ENCODE measurements at regions not wholly inside any gene's neighbourhood (a gene's known extent, or its start where the extent isn't known, plus 50 kb on each side); places are given as distances from the start of the nearest gene placed in this dataset.
A peak's percentile ranks its signal among the peaks of the same experiment; 100 is the strongest.

DNA sequence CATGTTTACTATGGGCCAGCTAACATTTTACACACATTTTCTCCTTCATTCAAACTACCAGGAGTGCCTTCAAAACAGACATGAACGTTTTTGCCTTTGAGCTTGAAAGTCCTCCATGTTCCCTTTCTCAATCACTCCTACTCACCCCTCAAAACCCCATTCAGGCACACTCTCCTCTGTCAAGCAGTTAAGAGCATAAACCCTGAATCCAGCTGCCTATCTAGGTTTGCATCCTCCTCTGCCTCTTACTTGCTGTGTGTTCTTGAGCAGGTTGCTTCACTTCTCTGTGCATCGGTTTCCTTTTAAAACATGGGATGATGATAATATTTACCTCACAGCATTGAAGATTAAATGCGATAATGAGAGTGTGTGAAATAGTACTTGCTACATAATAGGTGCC is 215.3 kb downstream of the HAPSTR1 start:
- Histone ChIP-seq H3K27me3 (ENCODE audit: control insufficient read depth, insufficient read depth) (no peaks in the 10 kb centered on the region), H3K27ac (ENCODE audit: low read length) (no peak overlapping the region), H3K9me3 (ENCODE audit: control insufficient read depth, low read length) (no peaks in the 10 kb centered on the region), H3K4me3 (ENCODE audit: low read length) (no peak overlapping the region), H3K4me1 (ENCODE audit: control insufficient read depth, insufficient read depth, low read length) (no peaks in the 10 kb centered on the region)
- DNase-seq = no peak
- ATAC-seq = no peak
- WGBS = 71% methylated on average over 3 of the region's 3 CpGs
- intact Hi-C loops (cut with DNase I) = no loop called here

DNA sequence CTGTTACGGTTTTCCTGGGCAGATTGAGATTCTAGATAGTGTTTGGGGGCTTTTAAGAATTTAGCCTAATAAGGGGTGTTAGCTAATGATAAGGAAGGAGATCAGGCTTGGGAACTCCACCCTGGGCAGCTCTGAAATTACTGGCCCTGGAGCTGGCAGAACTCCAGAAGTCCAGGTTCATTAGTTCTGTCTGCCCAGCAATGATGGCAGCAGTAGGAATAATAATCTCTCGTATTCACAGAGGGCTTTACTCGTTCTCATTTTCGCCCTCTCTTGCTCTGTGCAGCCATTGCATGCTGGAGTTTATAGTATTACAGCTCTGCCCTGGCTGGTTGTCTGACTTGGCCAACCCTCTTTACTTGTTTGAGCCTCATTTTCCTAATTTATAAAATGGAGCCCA is 216.0 kb downstream of the HAPSTR1 start:
- DNase-seq = no peak
- Histone ChIP-seq H3K27me3 (ENCODE audit: control insufficient read depth, insufficient read depth) (no peaks in the 10 kb centered on the region), H3K9me3 (ENCODE audit: control insufficient read depth, low read length) (no peaks in the 10 kb centered on the region), H3K27ac (ENCODE audit: low read length) (no peak overlapping the region), H3K4me1 (ENCODE audit: control insufficient read depth, insufficient read depth, low read length) (no peaks in the 10 kb centered on the region), H3K4me3 (ENCODE audit: low read length) (no peak overlapping the region)
- intact Hi-C loops (cut with DNase I) = no loop called here
- no peak for ATAC-seq
- WGBS = 54% methylated on average over 4 of the region's 4 CpGs

DNA sequence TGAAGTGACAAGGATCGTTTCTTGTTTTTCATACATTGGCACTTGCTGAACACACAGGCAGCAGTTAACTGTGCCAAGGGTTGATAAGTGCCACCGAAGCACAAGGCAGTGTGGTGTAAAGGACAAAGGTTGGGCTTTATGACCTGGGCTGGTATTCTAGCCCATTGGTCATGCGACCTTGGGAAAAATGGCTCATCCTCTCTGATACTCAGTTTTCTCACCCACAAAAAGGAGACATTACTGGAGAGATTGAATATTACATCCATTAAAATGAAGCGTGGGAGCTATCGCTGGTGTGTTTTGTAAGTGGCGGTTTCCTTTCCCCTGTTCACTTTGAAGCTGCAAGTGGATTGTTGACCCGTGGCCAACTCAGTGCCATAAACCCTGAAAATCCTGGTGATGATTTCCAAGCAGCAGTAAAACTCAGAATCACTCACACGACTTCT is 216.9 kb downstream of the HAPSTR1 start:
- Histone ChIP-seq H3K27me3 (ENCODE audit: control insufficient read depth, insufficient read depth) (no peaks in the 10 kb centered on the region), H3K4me1 (ENCODE audit: control insufficient read depth, insufficient read depth, low read length) (no peaks in the 10 kb centered on the region), H3K27ac (ENCODE audit: low read length) (no peak overlapping the region), H3K4me3 (ENCODE audit: low read length) (no peak overlapping the region), H3K9me3 (ENCODE audit: control insufficient read depth, low read length) (no peaks in the 10 kb centered on the region)
- 59% methylated on average over 8 of the region's 8 CpGs for WGBS
- intact Hi-C loops (cut with DNase I) = no loop called here
- no peak for DNase-seq
- peak; percentile 39 to 50 for ATAC-seq

DNA sequence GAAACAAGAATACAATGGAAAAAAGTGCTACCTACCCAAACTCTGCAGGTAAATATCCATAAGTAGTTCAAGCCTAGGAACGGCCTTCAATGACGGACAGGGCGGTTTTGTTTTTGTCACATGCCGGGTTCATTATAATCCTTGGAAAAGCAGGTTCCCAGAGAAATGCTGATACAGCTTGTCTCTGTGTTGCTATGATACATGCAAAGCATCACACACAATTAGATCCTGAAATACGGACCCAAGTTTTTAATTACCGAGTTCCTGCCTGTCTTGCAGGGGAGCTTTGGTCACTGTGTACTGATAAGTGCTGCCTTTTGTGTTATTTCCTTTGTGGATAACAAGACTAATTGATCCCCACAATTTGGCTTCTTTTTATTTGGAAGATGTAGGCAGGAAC is 217.4 kb downstream of the HAPSTR1 start:
- Histone ChIP-seq H3K27me3 (ENCODE audit: control insufficient read depth, insufficient read depth) (no peaks in the 10 kb centered on the region), H3K4me1 (ENCODE audit: control insufficient read depth, insufficient read depth, low read length) (no peaks in the 10 kb centered on the region), H3K27ac (ENCODE audit: low read length) (no peak overlapping the region), H3K4me3 (ENCODE audit: low read length) (no peak overlapping the region), H3K9me3 (ENCODE audit: control insufficient read depth, low read length) (no peaks in the 10 kb centered on the region)
- no peak for ATAC-seq
- DNase-seq = no peak
- 42% methylated on average over 6 of the region's 6 CpGs for WGBS
- intact Hi-C loops (cut with DNase I) = no loop called here

DNA sequence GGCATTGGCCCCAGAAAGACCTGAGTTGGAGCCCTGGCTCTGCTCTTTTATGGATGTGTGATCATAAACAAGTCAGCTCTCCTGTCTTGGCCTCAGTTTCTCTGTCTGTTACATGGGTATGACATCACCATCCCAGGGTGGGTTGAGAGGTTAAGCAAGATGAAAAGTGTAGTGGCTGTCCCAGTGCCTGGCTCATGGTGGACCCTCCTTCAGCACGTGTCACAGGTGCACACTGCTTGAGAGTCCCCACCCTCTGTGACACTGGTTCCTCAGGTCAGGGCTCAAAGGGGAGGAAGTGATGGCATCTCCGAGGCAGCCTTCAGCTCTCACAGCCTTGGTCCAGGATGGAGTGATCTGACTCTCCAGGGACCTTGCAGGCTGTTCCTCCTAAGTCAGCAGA is 218.4 kb downstream of the HAPSTR1 start:
- H3K4me3 ChIP-seq (ENCODE audit: low read length) = no peak overlapping the region
- H3K4me1 ChIP-seq (ENCODE audit: control insufficient read depth, insufficient read depth, low read length) = no peaks in the 10 kb centered on the region
- no peak overlapping the region for H3K27ac ChIP-seq (ENCODE audit: low read length)
- peak in 1 of 2 donors; percentile 32 for ATAC-seq
- intact Hi-C loops (cut with DNase I) = no loop called here
- no peaks in the 10 kb centered on the region for H3K27me3 ChIP-seq (ENCODE audit: control insufficient read depth, insufficient read depth)
- no peak for DNase-seq
- no peaks in the 10 kb centered on the region for H3K9me3 ChIP-seq (ENCODE audit: control insufficient read depth, low read length)
- WGBS = 53% methylated on average over 2 of the region's 2 CpGs

DNA sequence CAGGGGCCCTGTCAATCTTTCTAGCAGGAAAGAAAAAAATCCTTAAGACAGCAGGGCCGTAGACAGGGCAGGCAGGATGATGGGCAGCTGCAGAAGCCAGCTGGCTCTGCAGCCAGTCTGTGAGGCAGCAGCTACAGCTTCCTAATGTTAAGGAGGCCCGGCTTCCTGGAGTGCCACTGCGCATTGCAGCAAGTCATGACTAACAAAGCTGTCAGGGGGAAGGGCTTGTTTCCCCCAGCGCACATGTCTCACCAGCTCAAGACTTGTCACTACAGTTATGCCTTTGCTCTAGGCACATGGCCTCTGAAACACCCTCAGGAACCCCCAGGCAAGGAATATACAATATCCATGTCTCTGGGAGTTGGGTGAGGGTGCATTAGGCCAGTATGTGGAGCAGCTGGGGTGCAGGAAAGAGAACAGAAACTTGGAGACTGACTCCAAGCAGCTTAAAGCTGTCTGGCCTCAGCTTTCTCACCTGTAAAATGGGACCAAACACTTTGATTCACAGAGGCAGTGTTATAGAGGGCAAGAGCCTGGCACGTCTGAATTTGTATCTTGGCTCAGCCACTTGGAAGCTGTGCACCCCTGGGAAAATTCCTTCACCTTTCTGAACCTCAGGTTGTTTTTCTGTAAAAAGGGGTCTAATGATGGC is 220.0 kb downstream of the HAPSTR1 start:
- no peak overlapping the region for H3K4me3 ChIP-seq (ENCODE audit: low read length)
- intact Hi-C loops (cut with DNase I) = no loop called here
- WGBS = 29% methylated on average over 5 of the region's 5 CpGs
- no peaks in the 10 kb centered on the region for H3K4me1 ChIP-seq (ENCODE audit: control insufficient read depth, insufficient read depth, low read length)
- no peaks in the 10 kb centered on the region for H3K9me3 ChIP-seq (ENCODE audit: control insufficient read depth, low read length)
- no peak for DNase-seq
- peak in 1 of 2 donors; percentile 29 for ATAC-seq
- no peaks in the 10 kb centered on the region for H3K27me3 ChIP-seq (ENCODE audit: control insufficient read depth, insufficient read depth)
- no peak overlapping the region for H3K27ac ChIP-seq (ENCODE audit: low read length)

DNA sequence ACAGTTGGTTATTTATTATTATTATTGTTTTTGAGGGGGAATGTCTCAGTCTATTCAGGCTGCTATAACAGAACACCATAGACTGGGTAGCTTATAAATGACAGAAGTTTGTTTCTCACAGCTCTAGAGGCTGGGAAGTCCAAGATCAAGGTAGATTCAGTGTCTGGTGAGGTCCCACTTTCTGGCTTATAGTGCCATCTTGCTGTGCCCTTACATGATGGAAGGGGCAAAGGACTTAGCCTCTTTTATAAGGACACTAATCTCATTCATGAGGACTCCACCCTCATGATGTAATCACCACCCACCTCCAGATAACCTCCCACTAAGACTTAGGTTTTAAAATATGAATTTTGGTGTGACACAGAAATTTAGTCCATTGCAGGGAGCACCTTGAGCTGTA is 224.6 kb downstream of the HAPSTR1 start:
- no peak overlapping the region for H3K4me3 ChIP-seq (ENCODE audit: low read length)
- intact Hi-C loops (cut with DNase I) = no loop called here
- no peak for ATAC-seq
- H3K4me1 ChIP-seq (ENCODE audit: control insufficient read depth, insufficient read depth, low read length) = no peaks in the 10 kb centered on the region
- H3K9me3 ChIP-seq (ENCODE audit: control insufficient read depth, low read length) = no peaks in the 10 kb centered on the region
- no peaks in the 10 kb centered on the region for H3K27me3 ChIP-seq (ENCODE audit: control insufficient read depth, insufficient read depth)
- H3K27ac ChIP-seq (ENCODE audit: low read length) = no peak overlapping the region
- DNase-seq = no peak

DNA sequence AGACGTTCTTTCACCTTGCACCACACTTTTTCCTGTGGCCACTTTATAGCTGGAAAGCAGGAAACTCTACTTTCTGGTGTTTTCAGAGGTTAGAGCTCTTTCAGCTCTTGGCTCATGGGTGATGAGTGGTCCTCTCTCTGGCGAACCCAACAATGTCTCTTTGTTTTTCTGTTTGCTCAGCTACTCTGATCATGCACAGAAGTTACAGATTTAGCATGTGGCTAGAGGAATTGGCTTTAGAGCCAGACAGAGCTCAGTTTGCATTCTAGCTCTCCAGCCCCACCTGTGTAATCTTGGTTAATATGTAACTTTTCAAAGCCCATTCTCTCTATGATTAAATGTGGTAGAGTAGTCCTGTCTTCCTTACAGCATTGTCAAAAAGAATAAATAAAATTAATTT is 225.2 kb downstream of the HAPSTR1 start:
- ATAC-seq (no peak), DNase-seq (no peak)
- WGBS = 61% methylated on average over 2 of the region's 2 CpGs
- Histone ChIP-seq H3K4me3 (ENCODE audit: low read length) (no peak overlapping the region), H3K27ac (ENCODE audit: low read length) (no peak overlapping the region), H3K27me3 (ENCODE audit: control insufficient read depth, insufficient read depth) (no peaks in the 10 kb centered on the region), H3K9me3 (ENCODE audit: control insufficient read depth, low read length) (no peaks in the 10 kb centered on the region), H3K4me1 (ENCODE audit: control insufficient read depth, insufficient read depth, low read length) (no peaks in the 10 kb centered on the region)
- intact Hi-C loops (cut with DNase I) = no loop called here

DNA sequence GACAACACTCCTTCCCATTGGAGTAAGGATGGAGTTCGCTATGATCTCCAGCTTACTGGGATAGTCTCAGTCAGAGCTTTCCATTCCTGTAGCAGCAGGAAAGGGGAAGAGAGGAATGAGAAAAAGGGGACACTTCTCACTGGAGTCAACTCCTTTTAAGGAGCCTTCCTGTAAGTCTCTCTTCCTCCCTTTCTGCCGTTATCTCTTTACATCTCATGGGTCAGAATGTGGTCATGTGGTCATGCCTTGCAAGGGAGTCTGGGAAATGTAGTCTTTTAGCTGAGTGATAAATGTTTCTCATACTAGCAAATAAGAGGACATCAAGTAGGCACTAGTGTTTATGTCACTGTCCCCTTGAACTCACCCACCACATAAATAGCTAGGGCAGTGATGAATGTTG is 227.3 kb downstream of the HAPSTR1 start:
- Histone ChIP-seq H3K27me3 (ENCODE audit: control insufficient read depth, insufficient read depth) (no peaks in the 10 kb centered on the region), H3K4me3 (ENCODE audit: low read length) (no peak overlapping the region), H3K9me3 (ENCODE audit: control insufficient read depth, low read length) (no peaks in the 10 kb centered on the region), H3K27ac (ENCODE audit: low read length) (no peak overlapping the region), H3K4me1 (ENCODE audit: control insufficient read depth, insufficient read depth, low read length) (no peaks in the 10 kb centered on the region)
- DNase-seq (no peak), ATAC-seq (no peak)
- intact Hi-C loops (cut with DNase I) = no loop called here
- WGBS = 51% methylated on average over 2 of the region's 2 CpGs

DNA sequence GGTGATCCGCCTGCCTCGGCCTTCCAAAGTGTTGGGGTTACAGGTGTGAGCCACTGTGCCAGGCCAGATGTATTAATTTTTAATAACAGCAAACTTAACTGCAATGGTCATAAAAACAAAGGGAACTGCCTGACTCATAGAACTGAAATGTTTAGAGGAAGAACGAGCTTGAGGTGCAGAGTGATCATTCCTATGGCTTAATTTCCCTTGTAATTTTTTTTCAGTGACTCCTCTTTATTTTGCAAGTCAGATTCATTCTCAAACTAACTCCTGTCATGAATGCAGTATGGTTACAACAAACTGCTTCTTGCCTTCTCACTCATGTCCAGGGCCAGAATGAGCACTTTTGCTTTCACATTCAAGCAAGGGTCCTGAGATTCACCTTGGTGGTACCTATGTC is 231.3 kb downstream of the HAPSTR1 start:
- Histone ChIP-seq H3K4me3 (ENCODE audit: low read length) (no peak overlapping the region), H3K9me3 (ENCODE audit: control insufficient read depth, low read length) (no peaks in the 10 kb centered on the region), H3K27ac (ENCODE audit: low read length) (no peak overlapping the region), H3K27me3 (ENCODE audit: control insufficient read depth, insufficient read depth) (no peaks in the 10 kb centered on the region), H3K4me1 (ENCODE audit: control insufficient read depth, insufficient read depth, low read length) (no peaks in the 10 kb centered on the region)
- intact Hi-C loops (cut with DNase I) = no loop called here
- ATAC-seq (no peak), DNase-seq (no peak)
- WGBS = 62% methylated on average over 3 of the region's 3 CpGs

DNA sequence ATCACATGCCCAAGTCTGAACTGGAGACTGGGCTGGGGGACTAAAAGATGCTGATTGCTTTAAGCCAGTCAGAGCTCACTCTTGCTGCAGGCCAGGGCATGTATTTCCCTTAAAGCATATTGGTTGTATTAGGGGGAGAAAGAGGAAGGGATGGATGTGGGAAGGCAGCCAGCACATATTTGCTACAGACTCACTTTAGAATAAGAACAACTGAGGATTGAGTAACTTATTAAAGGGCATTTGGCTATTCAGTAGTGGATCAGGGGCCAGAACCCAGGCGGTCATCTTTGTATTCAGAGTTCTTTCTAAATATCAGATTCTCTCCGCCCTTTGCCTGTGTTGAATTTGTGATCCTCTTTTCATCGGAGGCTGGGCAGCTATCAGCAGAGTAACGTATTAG is 231.7 kb downstream of the HAPSTR1 start:
- Histone ChIP-seq H3K4me3 (ENCODE audit: low read length) (no peak overlapping the region), H3K27ac (ENCODE audit: low read length) (no peak overlapping the region), H3K27me3 (ENCODE audit: control insufficient read depth, insufficient read depth) (no peaks in the 10 kb centered on the region), H3K9me3 (ENCODE audit: control insufficient read depth, low read length) (no peaks in the 10 kb centered on the region), H3K4me1 (ENCODE audit: control insufficient read depth, insufficient read depth, low read length) (no peaks in the 10 kb centered on the region)
- ATAC-seq = no peak
- intact Hi-C loops (cut with DNase I) = no loop called here
- 46% methylated on average over 4 of the region's 4 CpGs for WGBS
- no peak for DNase-seq

DNA sequence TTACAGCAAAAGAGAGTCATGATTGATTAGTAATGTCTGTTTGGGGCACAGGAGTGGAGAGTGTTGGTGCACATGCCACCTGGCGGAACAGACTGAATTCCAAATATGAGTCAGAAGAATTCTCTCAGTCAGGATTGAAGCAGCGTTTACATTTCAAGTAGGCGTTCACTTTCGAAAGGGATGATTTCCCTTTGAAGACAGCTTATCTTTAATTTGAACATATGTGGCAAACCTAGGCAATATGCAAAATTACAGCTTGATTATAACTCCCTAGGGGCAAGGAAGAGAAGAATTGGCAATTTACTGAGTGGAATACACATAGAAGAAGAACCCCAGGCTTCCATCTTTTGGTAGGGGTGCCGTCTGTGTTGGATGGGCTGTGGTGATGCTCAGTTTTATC is 235.8 kb downstream of the HAPSTR1 start:
- 81% methylated on average over 5 of the region's 5 CpGs for WGBS
- DNase-seq (no peak), ATAC-seq (no peak)
- H3K9me3 ChIP-seq (ENCODE audit: control insufficient read depth, low read length) = no peaks in the 10 kb centered on the region
- H3K4me3 ChIP-seq (ENCODE audit: low read length) = no peak overlapping the region
- no peaks in the 10 kb centered on the region for H3K27me3 ChIP-seq (ENCODE audit: control insufficient read depth, insufficient read depth)
- H3K4me1 ChIP-seq (ENCODE audit: control insufficient read depth, insufficient read depth, low read length) = no peaks in the 10 kb centered on the region
- no peak overlapping the region for H3K27ac ChIP-seq (ENCODE audit: low read length)
- intact Hi-C loops (cut with DNase I) = no loop called here
